SK-N-SH (cell line): ENCODE measurements at regions not wholly inside any gene's neighbourhood (a gene's known extent, or its start where the extent isn't known, plus 50 kb on each side); places are given as distances from the start of the nearest gene placed in this dataset.

Experiments used
- CTCF ChIA-PET: fragments of 300-600, 350-600 bp; formaldehyde crosslinking; extraction: SDS; loops from one replicate; lab custom pipeline; 2021; lab: Yijun Ruan, JAX
- POLR2A ChIA-PET: fragments of 350-600 bp; sonication (Branson Sonifier 250); formaldehyde crosslinking; extraction: SDS; loops from one replicate; lab custom pipeline; 2020; ENCODE audit warnings: antibody characterized with exemption, inconsistent platforms; lab: Yijun Ruan, JAX
- DNase-seq: peaks from one replicate; pipeline ENCODE4 v3.0.0; 2012
- H2AFZ ChIP-seq: fragments of 200-600 bp; sonication (generic); 2 replicates; pipeline ENCODE4 v1.8.1; 2016; ENCODE audit warnings: antibody characterized with exemption, mild to moderate bottlenecking, low read depth
- H3F3A ChIP-seq: fragments of 200-600 bp; sonication (generic); replicated peaks from 2 replicates; pipeline ENCODE3; 2016; ENCODE audit warnings: antibody characterized with exemption, mild to moderate bottlenecking; ENCODE audit not compliant: insufficient read depth
- H3K27ac ChIP-seq, 2 experiments: fragments of 200-500 bp in 1 of 2; fragments of 200-600 bp in 1 of 2; sonication (Bioruptor generic) in 1 of 2; sonication (generic), shearing (Covaris generic) in 1 of 2; 2 replicates each; pipeline versions ENCODE4 v1.5.1 to v1.6.1; 2014 to 2016; ENCODE audit warnings: low read depth in 2 of 2, inconsistent platforms in 1 of 2, low read length in 1 of 2, mild to moderate bottlenecking in 1 of 2, mixed read lengths in 1 of 2
- H3K27me3 ChIP-seq: fragments of 200-600 bp; sonication (generic), shearing (Covaris generic); 2 replicates; pipeline ENCODE4 v1.6.1; 2016; ENCODE audit warnings: mixed run types; ENCODE audit not compliant: insufficient read depth
- H3K36me3 ChIP-seq, 2 experiments: fragments of 200-500 bp in 1 of 2; fragments of 200-600 bp in 1 of 2; sonication (Bioruptor generic) in 1 of 2; sonication (generic) in 1 of 2; replicated peaks in 1 of 2; 2 replicates each; pipeline versions ENCODE3 to v1.5.1; 2014 to 2016; ENCODE audit warnings: low read length in 1 of 2, mild to moderate bottlenecking in 1 of 2; ENCODE audit not compliant: insufficient read depth in 2 of 2, control insufficient read depth in 1 of 2
- H3K4me1 ChIP-seq, 2 experiments: fragments of 200-500 bp in 1 of 2; fragments of 200-600 bp in 1 of 2; sonication (Bioruptor generic) in 1 of 2; sonication (generic), shearing (Covaris generic) in 1 of 2; 2 replicates each; pipeline versions ENCODE4 v1.5.1 to v1.6.1; 2014 to 2016; ENCODE audit warnings: low read depth in 1 of 2, low read length in 1 of 2, mixed run types in 1 of 2; ENCODE audit not compliant: insufficient read depth in 2 of 2, control insufficient read depth in 1 of 2
- H3K4me2 ChIP-seq: fragments of 200-600 bp; sonication (generic), shearing (Covaris generic); 2 replicates; pipeline ENCODE4 v1.6.1; 2017; ENCODE audit warnings: mixed run types
- H3K4me3 ChIP-seq, 2 experiments: fragments of 200-500 bp in 1 of 2; fragments of 200-600 bp in 1 of 2; sonication (Bioruptor generic) in 1 of 2; sonication (generic), shearing (Covaris generic) in 1 of 2; 2 replicates each; pipeline versions ENCODE4 v1.5.1 to v1.8.1; 2014 to 2016; ENCODE audit warnings: low read depth in 2 of 2, inconsistent platforms in 1 of 2, low read length in 1 of 2, mild to moderate bottlenecking in 1 of 2, mixed read lengths in 1 of 2, moderate library complexity in 1 of 2
- H3K79me2 ChIP-seq: fragments of 200-600 bp; sonication (generic); 2 replicates; pipeline ENCODE4 v1.8.1; 2017; ENCODE audit warnings: mild to moderate bottlenecking; ENCODE audit not compliant: insufficient read depth
- H3K9ac ChIP-seq: fragments of 200-600 bp; sonication (generic); 2 replicates; pipeline ENCODE4 v1.6.1; 2017; ENCODE audit warnings: mixed run types
- H3K9me2 ChIP-seq: fragments of 200-600 bp; sonication (generic); 2 replicates; pipeline ENCODE4 v1.6.1; 2017; ENCODE audit warnings: mixed run types
- H3K9me3 ChIP-seq: fragments of 200-600 bp; sonication (generic); 2 replicates; pipeline ENCODE4 v1.6.1; 2017; ENCODE audit warnings: mixed run types, mild to moderate bottlenecking, moderate library complexity
- H4K20me1 ChIP-seq: fragments of 200-600 bp; sonication (generic); 2 replicates; pipeline ENCODE4 v1.6.1; 2017; ENCODE audit warnings: mild to moderate bottlenecking, mixed run types; ENCODE audit not compliant: insufficient read depth
- ELF1 ChIP-seq: IDR thresholded peaks from 2 replicates; pipeline ENCODE4 v1.4.0; 2012
- EZH2phosphoT487 ChIP-seq: fragments of 200-600 bp; sonication (generic); IDR thresholded peaks from 2 replicates; pipeline ENCODE4 v1.6.1; 2017; ENCODE audit warnings: low read depth, mixed run types, mild to moderate bottlenecking, antibody characterized with exemption, moderate library complexity, borderline replicate concordance
- FOSL2 ChIP-seq: IDR thresholded peaks from 2 replicates; pipeline ENCODE4 v1.4.0; 2012; ENCODE audit warnings: low read depth, mild to moderate bottlenecking, moderate library complexity, borderline replicate concordance
- FOXJ3 ChIP-seq: sonication (generic); formaldehyde crosslinking; IDR thresholded peaks from 2 replicates; pipeline ENCODE4 v1.5.1; 2020; ENCODE audit warnings: mild to moderate bottlenecking, missing genetic modification reagents
- FOXM1 ChIP-seq: IDR thresholded peaks from 2 replicates; pipeline ENCODE4 v1.4.0; 2012; ENCODE audit warnings: low read depth, mild to moderate bottlenecking
- NRF1 ChIP-seq: IDR thresholded peaks from 2 replicates; pipeline ENCODE4 v1.6.1; 2012; ENCODE audit warnings: low read depth, mild to moderate bottlenecking, low read length
- RFX5 ChIP-seq: IDR thresholded peaks from 2 replicates; pipeline ENCODE4 v1.6.1; 2012; ENCODE audit warnings: mild to moderate bottlenecking, improper control_type of control experiment, low read length
- SIN3A ChIP-seq: IDR thresholded peaks from 2 replicates; pipeline ENCODE4 v1.6.1; 2012; ENCODE audit warnings: low read depth, mild to moderate bottlenecking, low read length, moderate library complexity, borderline replicate concordance
- TAF1 ChIP-seq: IDR thresholded peaks from 2 replicates; pipeline ENCODE4 v1.6.1; 2012; ENCODE audit warnings: low read depth, mild to moderate bottlenecking, low read length, moderate library complexity, borderline replicate concordance
- TCF12 ChIP-seq: IDR thresholded peaks from 2 replicates; pipeline ENCODE4 v1.4.0; 2012
- TEAD4 ChIP-seq: IDR thresholded peaks from 2 replicates; pipeline ENCODE4 v1.4.0; 2012; ENCODE audit warnings: mild to moderate bottlenecking, borderline replicate concordance; ENCODE audit not compliant: insufficient read depth
- WGBS: methylation state at CpG from one replicate; pipeline ENCODE4 v1.1.6; 2017; ENCODE audit warnings: low lambda C conversion rate; 5-methylcytosine and 5-hydroxymethylcytosine counted together
- TF ChIP-seq, protein P1 (sequence below): fragments of 150-350 bp; IDR thresholded peaks from 2 replicates; pipeline ENCODE4 v1.6.1; 2016; ENCODE audit warnings: mild to moderate bottlenecking, low read depth, low read length
- TF ChIP-seq, protein P2 (sequence below): IDR thresholded peaks from 2 replicates; pipeline ENCODE4 v1.4.0; 2012; ENCODE audit warnings: low read depth
- TF ChIP-seq, protein P3 (sequence below): IDR thresholded peaks from 2 replicates; pipeline ENCODE4 v1.6.1; 2012; ENCODE audit warnings: mild to moderate bottlenecking, low read depth, low read length, moderate library complexity

DNA sequence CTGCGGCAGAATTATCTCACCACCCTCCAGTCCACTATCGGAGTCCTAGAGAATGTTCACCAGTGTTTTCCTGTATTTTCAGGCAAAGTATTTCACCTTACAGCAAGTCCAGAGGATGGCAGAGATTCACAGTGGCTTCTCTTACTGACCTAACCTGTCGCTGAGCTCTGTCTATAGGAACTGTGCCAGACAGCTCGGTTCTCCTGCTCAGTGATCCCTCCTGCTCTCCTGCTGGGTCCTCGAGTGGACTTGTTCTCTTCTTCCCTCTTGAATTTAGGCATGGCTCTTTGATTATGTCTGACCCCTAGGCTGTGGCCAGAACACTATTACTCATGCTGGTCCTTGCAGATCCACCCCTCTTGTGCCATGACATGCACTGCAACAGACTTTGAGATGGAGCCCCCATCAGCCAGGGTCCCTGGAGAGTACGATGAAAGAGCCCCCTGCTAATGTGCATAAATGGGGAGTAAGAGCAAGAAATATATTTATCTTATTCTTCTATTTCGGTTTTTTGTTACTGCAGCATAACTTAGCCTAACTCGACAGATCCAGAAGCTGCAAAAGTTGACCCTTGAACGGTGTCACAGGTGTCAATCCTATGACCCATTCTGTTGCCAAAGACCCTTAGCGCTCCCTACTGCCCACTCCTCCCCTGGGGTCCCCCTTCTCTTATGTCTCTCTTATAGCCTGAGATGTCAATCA is 439.4 kb downstream of the ZNF536 start:
- Histone ChIP-seq H3K79me2 (no peaks in the 10 kb centered on the region), H2AFZ (no peak overlapping the region), H3K9me3 (no peaks in the 10 kb centered on the region), H3K4me3 (no peak overlapping the region), H3K4me2 (no peak overlapping the region), H3K27me3 (no peaks in the 10 kb centered on the region), H3K27ac (no peak overlapping the region), H4K20me1 (no peaks in the 10 kb centered on the region), H3K9me2 (no peaks in the 10 kb centered on the region), H3K4me1 (no peaks in the 10 kb centered on the region), H3F3A (no peaks in the 10 kb centered on the region), H3K9ac (no peak overlapping the region), H3K36me3 (no peaks in the 10 kb centered on the region)
- DNase-seq = no peak
- 22% methylated on average over 10 of the region's 10 CpGs for WGBS
- TF ChIP-seq, protein P1, sequence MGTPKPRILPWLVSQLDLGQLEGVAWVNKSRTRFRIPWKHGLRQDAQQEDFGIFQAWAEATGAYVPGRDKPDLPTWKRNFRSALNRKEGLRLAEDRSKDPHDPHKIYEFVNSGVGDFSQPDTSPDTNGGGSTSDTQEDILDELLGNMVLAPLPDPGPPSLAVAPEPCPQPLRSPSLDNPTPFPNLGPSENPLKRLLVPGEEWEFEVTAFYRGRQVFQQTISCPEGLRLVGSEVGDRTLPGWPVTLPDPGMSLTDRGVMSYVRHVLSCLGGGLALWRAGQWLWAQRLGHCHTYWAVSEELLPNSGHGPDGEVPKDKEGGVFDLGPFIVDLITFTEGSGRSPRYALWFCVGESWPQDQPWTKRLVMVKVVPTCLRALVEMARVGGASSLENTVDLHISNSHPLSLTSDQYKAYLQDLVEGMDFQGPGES = no peak
- TF ChIP-seq FOSL2 (no peak), EZH2phosphoT487 (no peak), NRF1 (no peak), FOXJ3 (no peak), FOXM1 (no peak), RFX5 (no peak), ELF1 (no peak), TCF12 (no peak), TEAD4 (no peak), TAF1 (no peak), SIN3A (no peak)
- TF ChIP-seq, protein P2, sequence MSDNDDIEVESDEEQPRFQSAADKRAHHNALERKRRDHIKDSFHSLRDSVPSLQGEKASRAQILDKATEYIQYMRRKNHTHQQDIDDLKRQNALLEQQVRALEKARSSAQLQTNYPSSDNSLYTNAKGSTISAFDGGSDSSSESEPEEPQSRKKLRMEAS = no peak
- TF ChIP-seq, protein P3, sequence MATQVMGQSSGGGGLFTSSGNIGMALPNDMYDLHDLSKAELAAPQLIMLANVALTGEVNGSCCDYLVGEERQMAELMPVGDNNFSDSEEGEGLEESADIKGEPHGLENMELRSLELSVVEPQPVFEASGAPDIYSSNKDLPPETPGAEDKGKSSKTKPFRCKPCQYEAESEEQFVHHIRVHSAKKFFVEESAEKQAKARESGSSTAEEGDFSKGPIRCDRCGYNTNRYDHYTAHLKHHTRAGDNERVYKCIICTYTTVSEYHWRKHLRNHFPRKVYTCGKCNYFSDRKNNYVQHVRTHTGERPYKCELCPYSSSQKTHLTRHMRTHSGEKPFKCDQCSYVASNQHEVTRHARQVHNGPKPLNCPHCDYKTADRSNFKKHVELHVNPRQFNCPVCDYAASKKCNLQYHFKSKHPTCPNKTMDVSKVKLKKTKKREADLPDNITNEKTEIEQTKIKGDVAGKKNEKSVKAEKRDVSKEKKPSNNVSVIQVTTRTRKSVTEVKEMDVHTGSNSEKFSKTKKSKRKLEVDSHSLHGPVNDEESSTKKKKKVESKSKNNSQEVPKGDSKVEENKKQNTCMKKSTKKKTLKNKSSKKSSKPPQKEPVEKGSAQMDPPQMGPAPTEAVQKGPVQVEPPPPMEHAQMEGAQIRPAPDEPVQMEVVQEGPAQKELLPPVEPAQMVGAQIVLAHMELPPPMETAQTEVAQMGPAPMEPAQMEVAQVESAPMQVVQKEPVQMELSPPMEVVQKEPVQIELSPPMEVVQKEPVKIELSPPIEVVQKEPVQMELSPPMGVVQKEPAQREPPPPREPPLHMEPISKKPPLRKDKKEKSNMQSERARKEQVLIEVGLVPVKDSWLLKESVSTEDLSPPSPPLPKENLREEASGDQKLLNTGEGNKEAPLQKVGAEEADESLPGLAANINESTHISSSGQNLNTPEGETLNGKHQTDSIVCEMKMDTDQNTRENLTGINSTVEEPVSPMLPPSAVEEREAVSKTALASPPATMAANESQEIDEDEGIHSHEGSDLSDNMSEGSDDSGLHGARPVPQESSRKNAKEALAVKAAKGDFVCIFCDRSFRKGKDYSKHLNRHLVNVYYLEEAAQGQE = no peak
- ChIA-PET CTCF (no interaction called here), POLR2A (no interaction called here)
